GM23248 (cell line): ENCODE measurements at regions not wholly inside any gene's neighbourhood (a gene's known extent, or its start where the extent isn't known, plus 50 kb on each side); places are given as distances from the start of the nearest gene placed in this dataset.

Experiments used
- EZH2 ChIP-seq: fragments of 200-600 bp; sonication (generic); IDR thresholded peaks from 2 replicates; pipeline ENCODE4 v1.6.1; 2018; ENCODE audit warnings: antibody characterized with exemption, mild to moderate bottlenecking; ENCODE audit not compliant: insufficient read depth, poor library complexity, severe bottlenecking
- EZH2phosphoT487 ChIP-seq: fragments of 200-600 bp; sonication (generic); IDR thresholded peaks from 2 replicates; pipeline ENCODE4 v1.6.1; 2018; ENCODE audit warnings: antibody characterized with exemption, moderate library complexity, mild to moderate bottlenecking, low read depth; ENCODE audit not compliant: insufficient read depth

- no peak for TF ChIP-seq EZH2
- no peak for TF ChIP-seq EZH2phosphoT487
Observed at GRCh38 chr13:88395804-88396203, 724.6 kb downstream of the SLITRK5 start.
